ENCODE measurements at regions not wholly inside any gene's neighbourhood (a gene's known extent, or its start where the extent isn't known, plus 50 kb on each side); places are given as distances from the start of the nearest gene placed in this dataset.

DNA sequence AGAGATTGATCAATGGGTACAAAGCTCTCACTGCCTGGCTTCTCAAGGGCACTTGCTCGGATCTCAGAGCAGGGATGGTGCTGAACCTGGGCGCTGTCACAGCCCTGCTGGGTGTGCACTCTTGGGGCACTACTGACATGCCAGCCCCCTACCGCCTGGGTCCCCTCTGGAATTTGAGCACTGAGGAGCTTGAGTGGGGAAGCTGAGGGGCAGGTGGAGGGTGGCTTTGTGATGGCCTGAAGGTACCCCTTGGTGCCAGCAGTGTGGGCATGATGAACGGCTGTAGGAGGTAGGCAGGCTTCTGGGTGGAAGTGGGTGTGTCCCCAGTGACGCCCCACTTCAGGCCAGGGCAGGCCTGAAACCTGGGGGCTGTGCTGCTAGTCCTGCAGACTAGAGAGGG lies 379.1 kb upstream of the GRID2 start:
- peaks cover 0 to 9% of the 10 kb centered on the region in 2 donors for H3K9me3 ChIP-seq (ENCODE audit: control insufficient read depth in 2 of 2, insufficient read depth in 1 of 2, low read depth in 1 of 2, low read length in 1 of 2)
- WGBS, 3 donors, result 83 to 90% (median 90%) methylated on average over 5 of the region's 5 CpGs
- no peak overlapping the region for H3K27ac ChIP-seq (ENCODE audit: low read depth in 1 of 3, low read length in 2 of 3)
- H3K36me3 ChIP-seq (ENCODE audit: control insufficient read depth in 3 of 3, insufficient read depth in 2 of 3, low read depth in 1 of 3, low read length in 3 of 3), result no peaks in the 10 kb centered on the region
- H3K27me3 ChIP-seq (ENCODE audit: control insufficient read depth in 3 of 3, insufficient read depth in 3 of 3, low read length in 3 of 3), result no peaks in the 10 kb centered on the region
- no peak overlapping the region for H3K4me3 ChIP-seq (ENCODE audit: low read depth in 1 of 3, low read length in 3 of 3)
- H3K4me1 ChIP-seq (ENCODE audit: control insufficient read depth in 3 of 3, insufficient read depth in 2 of 3, low read depth in 1 of 3, low read length in 2 of 3), result no peaks in the 10 kb centered on the region
- DNase-seq, result no peak
- no peak for FAIRE-seq

DNA sequence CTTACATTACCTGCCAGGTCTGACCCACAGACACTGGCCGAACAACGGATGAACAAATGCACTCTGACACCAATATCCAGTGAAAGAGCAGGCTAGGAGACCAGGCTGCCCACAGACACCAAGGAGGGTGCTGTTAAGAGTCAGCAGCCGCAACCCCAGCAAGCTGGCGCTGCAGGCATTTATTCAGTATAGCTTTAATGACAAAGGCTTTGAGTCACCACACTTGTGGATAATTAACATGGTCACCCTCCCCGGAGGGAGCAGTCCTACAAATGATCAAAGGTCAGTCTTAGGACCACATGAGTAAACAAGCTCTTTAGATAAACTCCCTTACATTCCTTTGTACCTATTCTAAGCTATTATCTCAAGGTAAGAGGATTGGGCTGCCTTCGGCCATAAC lies 368.5 kb upstream of the GRID2 start:
- Histone ChIP-seq H3K4me1 (ENCODE audit: control insufficient read depth in 3 of 3, insufficient read depth in 2 of 3, low read depth in 1 of 3, low read length in 2 of 3) (no peaks in the 10 kb centered on the region), H3K27me3 (ENCODE audit: control insufficient read depth in 3 of 3, insufficient read depth in 3 of 3, low read length in 3 of 3) (no peaks in the 10 kb centered on the region), H3K36me3 (ENCODE audit: control insufficient read depth in 3 of 3, insufficient read depth in 2 of 3, low read depth in 1 of 3, low read length in 3 of 3) (no peaks in the 10 kb centered on the region), H3K9me3 (ENCODE audit: control insufficient read depth in 2 of 2, insufficient read depth in 1 of 2, low read depth in 1 of 2, low read length in 1 of 2) (peaks cover 2 to 10% of the 10 kb centered on the region in 2 donors), H3K4me3 (ENCODE audit: low read depth in 1 of 3, low read length in 3 of 3) (no peak overlapping the region), H3K27ac (ENCODE audit: low read depth in 1 of 3, low read length in 2 of 3) (no peak overlapping the region)
- 59 to 82% (median 75%) methylated on average over 6 of the region's 6 CpGs for WGBS, 3 donors
- no peak for FAIRE-seq
- DNase-seq, result peak in 1 of 2 donors; percentile 52

DNA sequence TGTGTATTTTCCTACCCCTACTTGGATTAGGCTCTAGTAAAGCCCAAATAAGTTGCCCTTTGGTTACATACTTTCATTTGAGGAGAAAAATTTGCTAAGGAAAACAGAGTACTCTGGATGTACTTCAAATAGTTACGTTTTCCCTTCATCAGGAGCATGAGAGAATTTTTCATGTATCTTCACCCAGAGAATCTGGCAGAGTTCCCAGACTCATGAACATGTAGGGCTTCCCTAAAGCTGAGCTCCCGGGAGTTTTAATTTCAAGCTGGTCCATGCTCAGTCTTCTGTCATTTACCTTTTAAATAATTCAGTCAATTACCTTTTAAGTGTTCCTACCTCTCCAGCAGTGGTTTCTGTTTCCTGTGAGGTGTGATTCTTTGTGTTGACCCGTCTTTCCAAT lies 367.5 kb upstream of the GRID2 start:
- DNase-seq, result no peak
- Histone ChIP-seq H3K36me3 (ENCODE audit: control insufficient read depth in 3 of 3, insufficient read depth in 2 of 3, low read depth in 1 of 3, low read length in 3 of 3) (no peaks in the 10 kb centered on the region), H3K4me1 (ENCODE audit: control insufficient read depth in 3 of 3, insufficient read depth in 2 of 3, low read depth in 1 of 3, low read length in 2 of 3) (no peaks in the 10 kb centered on the region), H3K27ac (ENCODE audit: low read depth in 1 of 3, low read length in 2 of 3) (no peak overlapping the region), H3K27me3 (ENCODE audit: control insufficient read depth in 3 of 3, insufficient read depth in 3 of 3, low read length in 3 of 3) (no peaks in the 10 kb centered on the region), H3K9me3 (ENCODE audit: control insufficient read depth in 2 of 2, insufficient read depth in 1 of 2, low read depth in 1 of 2, low read length in 1 of 2) (peaks cover 2 to 10% of the 10 kb centered on the region in 2 donors), H3K4me3 (ENCODE audit: low read depth in 1 of 3, low read length in 3 of 3) (no peak overlapping the region)
- 59 to 62% (median 59%) methylated on average over 3 of the region's 3 CpGs for WGBS, 3 donors
- no peak for FAIRE-seq

DNA sequence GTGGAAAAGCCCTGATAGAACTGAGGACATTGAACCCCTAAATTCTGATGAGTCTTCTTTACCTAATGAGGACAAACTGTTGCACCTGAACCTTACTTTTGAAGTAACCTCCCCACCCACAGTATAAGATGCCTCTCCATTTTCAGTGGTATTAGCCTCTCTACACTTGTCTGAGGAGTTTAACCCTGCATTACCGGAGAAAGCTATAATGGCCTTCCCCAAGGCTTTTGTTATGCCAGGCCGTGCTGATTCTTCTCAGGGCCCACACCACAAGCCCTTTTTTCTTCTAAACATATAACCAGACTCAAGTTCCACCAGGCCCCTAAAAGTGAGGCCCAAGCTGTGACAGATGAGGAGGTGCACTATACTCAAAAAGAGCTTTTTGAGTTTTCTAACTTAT lies 345.8 kb upstream of the GRID2 start:
- no peaks in the 10 kb centered on the region for H3K36me3 ChIP-seq (ENCODE audit: control insufficient read depth in 3 of 3, insufficient read depth in 2 of 3, low read depth in 1 of 3, low read length in 3 of 3)
- FAIRE-seq (no peak), DNase-seq (no peak)
- WGBS, 3 donors, result 88 to 91% (median 90%) methylated on average over 2 of the region's 2 CpGs
- H3K4me3 ChIP-seq (ENCODE audit: low read depth in 1 of 3, low read length in 3 of 3), result no peak overlapping the region
- no peaks in the 10 kb centered on the region for H3K27me3 ChIP-seq (ENCODE audit: control insufficient read depth in 3 of 3, insufficient read depth in 3 of 3, low read length in 3 of 3)
- no peaks in the 10 kb centered on the region for H3K4me1 ChIP-seq (ENCODE audit: control insufficient read depth in 3 of 3, insufficient read depth in 2 of 3, low read depth in 1 of 3, low read length in 2 of 3)
- no peak overlapping the region for H3K27ac ChIP-seq (ENCODE audit: low read depth in 1 of 3, low read length in 2 of 3)
- H3K9me3 ChIP-seq (ENCODE audit: control insufficient read depth in 2 of 2, insufficient read depth in 1 of 2, low read depth in 1 of 2, low read length in 1 of 2), result no peaks in the 10 kb centered on the region

DNA sequence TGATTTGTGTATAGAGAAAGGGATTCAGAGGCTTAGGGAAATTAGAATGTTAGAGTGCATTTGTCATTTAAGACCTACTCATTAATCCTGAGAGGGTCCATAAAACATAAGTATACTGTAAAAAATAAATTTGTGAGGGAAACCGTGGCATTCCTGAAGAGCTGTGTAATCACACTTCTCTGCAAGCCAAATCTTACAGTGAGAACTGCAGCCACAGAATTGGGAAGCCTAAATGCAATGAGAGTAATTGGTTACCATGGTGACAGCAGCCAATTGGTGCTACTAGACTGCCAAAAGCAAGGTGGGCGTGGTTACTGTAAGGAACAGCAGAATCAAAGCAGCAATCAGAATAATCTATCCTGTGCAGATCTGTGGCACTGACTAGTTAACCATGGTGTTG lies 345.2 kb upstream of the GRID2 start:
- no peak overlapping the region for H3K4me3 ChIP-seq (ENCODE audit: low read depth in 1 of 3, low read length in 3 of 3)
- H3K27ac ChIP-seq (ENCODE audit: low read depth in 1 of 3, low read length in 2 of 3), result no peak overlapping the region
- WGBS, 3 donors, result 36 to 75% (median 43%) methylated on average over 2 of the region's 2 CpGs
- H3K9me3 ChIP-seq (ENCODE audit: control insufficient read depth in 2 of 2, insufficient read depth in 1 of 2, low read depth in 1 of 2, low read length in 1 of 2), result no peaks in the 10 kb centered on the region
- DNase-seq (no peak), FAIRE-seq (no peak)
- H3K36me3 ChIP-seq (ENCODE audit: control insufficient read depth in 3 of 3, insufficient read depth in 2 of 3, low read depth in 1 of 3, low read length in 3 of 3), result no peaks in the 10 kb centered on the region
- H3K27me3 ChIP-seq (ENCODE audit: control insufficient read depth in 3 of 3, insufficient read depth in 3 of 3, low read length in 3 of 3), result no peaks in the 10 kb centered on the region
- H3K4me1 ChIP-seq (ENCODE audit: control insufficient read depth in 3 of 3, insufficient read depth in 2 of 3, low read depth in 1 of 3, low read length in 2 of 3), result no peaks in the 10 kb centered on the region

DNA sequence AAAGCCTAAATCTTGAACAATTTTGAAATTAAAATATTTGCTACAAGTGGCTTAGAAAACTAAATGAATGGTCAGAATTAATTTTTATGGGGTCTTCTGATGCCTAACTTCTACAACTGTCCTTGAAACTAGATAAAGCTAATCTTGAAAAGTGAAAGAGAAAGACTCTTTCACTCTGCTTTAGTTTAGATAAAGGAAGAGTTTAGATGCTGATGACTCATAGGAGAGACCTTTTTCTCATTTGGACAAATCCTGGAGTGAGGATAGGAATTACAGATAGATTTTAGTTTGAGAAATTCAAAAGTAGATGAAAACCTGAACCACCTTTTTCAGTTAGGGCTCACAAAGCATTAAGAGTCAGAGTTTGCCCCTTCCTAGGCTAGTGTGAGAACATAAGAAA lies 342.3 kb upstream of the GRID2 start:
- FAIRE-seq, result no peak
- H3K9me3 ChIP-seq (ENCODE audit: control insufficient read depth in 2 of 2, insufficient read depth in 1 of 2, low read depth in 1 of 2, low read length in 1 of 2), result no peaks in the 10 kb centered on the region
- DNase-seq, result no peak
- H3K27ac ChIP-seq (ENCODE audit: low read depth in 1 of 3, low read length in 2 of 3), result no peak overlapping the region
- H3K27me3 ChIP-seq (ENCODE audit: control insufficient read depth in 3 of 3, insufficient read depth in 3 of 3, low read length in 3 of 3), result no peaks in the 10 kb centered on the region
- H3K4me1 ChIP-seq (ENCODE audit: control insufficient read depth in 3 of 3, insufficient read depth in 2 of 3, low read depth in 1 of 3, low read length in 2 of 3), result no peaks in the 10 kb centered on the region
- no peaks in the 10 kb centered on the region for H3K36me3 ChIP-seq (ENCODE audit: control insufficient read depth in 3 of 3, insufficient read depth in 2 of 3, low read depth in 1 of 3, low read length in 3 of 3)
- no peak overlapping the region for H3K4me3 ChIP-seq (ENCODE audit: low read depth in 1 of 3, low read length in 3 of 3)

DNA sequence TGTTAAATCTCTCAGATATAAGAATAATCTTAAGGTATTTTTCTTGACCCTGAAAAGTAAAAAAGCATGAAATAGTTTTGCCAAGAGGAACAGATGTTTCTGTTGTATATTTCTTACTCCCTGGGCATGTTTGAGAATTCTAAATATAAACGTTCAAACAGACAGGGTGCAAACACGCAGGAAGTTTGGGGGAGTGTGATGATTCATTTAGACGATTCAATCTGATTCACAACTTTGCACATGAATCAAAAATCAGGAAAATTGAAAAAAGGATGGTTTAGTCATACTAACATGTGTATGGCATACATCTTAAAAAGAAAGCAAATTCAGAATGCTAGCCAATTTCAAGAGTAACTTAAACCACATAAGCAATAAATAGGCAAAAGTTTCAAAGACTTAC lies 340.3 kb upstream of the GRID2 start:
- no peaks in the 10 kb centered on the region for H3K9me3 ChIP-seq (ENCODE audit: control insufficient read depth in 2 of 2, insufficient read depth in 1 of 2, low read depth in 1 of 2, low read length in 1 of 2)
- FAIRE-seq (no peak), DNase-seq (no peak)
- WGBS, 3 donors, result 45 to 70% (median 61%) methylated on average over 3 of the region's 3 CpGs
- H3K36me3 ChIP-seq (ENCODE audit: control insufficient read depth in 3 of 3, insufficient read depth in 2 of 3, low read depth in 1 of 3, low read length in 3 of 3), result no peaks in the 10 kb centered on the region
- H3K4me3 ChIP-seq (ENCODE audit: low read depth in 1 of 3, low read length in 3 of 3), result no peak overlapping the region
- no peaks in the 10 kb centered on the region for H3K4me1 ChIP-seq (ENCODE audit: control insufficient read depth in 3 of 3, insufficient read depth in 2 of 3, low read depth in 1 of 3, low read length in 2 of 3)
- no peaks in the 10 kb centered on the region for H3K27me3 ChIP-seq (ENCODE audit: control insufficient read depth in 3 of 3, insufficient read depth in 3 of 3, low read length in 3 of 3)
- no peak overlapping the region for H3K27ac ChIP-seq (ENCODE audit: low read depth in 1 of 3, low read length in 2 of 3)

DNA sequence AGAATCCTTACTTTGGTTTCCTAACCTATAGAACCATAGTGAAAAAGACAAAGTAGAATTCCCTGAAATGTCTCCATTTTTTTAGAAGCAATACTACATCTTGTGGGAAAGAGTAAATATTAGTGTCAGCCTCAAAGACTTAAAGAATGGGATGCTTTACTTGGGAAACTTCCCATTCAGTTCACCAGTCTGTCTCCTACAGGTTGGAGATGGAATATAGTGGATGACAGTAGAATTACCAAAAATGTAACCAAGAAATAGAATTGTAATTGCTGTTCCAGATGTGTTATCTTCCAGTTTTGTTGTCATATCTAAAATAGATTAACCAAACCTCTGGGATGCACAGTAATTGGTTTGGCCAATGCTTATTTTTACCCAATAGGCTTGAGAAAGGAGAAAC lies 338.6 kb upstream of the GRID2 start:
- no peak overlapping the region for H3K27ac ChIP-seq (ENCODE audit: low read depth in 1 of 3, low read length in 2 of 3)
- H3K27me3 ChIP-seq (ENCODE audit: control insufficient read depth in 3 of 3, insufficient read depth in 3 of 3, low read length in 3 of 3), result no peaks in the 10 kb centered on the region
- DNase-seq (no peak), FAIRE-seq (no peak)
- no peaks in the 10 kb centered on the region for H3K4me1 ChIP-seq (ENCODE audit: control insufficient read depth in 3 of 3, insufficient read depth in 2 of 3, low read depth in 1 of 3, low read length in 2 of 3)
- no peak overlapping the region for H3K4me3 ChIP-seq (ENCODE audit: low read depth in 1 of 3, low read length in 3 of 3)
- no peaks in the 10 kb centered on the region for H3K36me3 ChIP-seq (ENCODE audit: control insufficient read depth in 3 of 3, insufficient read depth in 2 of 3, low read depth in 1 of 3, low read length in 3 of 3)
- H3K9me3 ChIP-seq (ENCODE audit: control insufficient read depth in 2 of 2, insufficient read depth in 1 of 2, low read depth in 1 of 2, low read length in 1 of 2), result no peaks in the 10 kb centered on the region

DNA sequence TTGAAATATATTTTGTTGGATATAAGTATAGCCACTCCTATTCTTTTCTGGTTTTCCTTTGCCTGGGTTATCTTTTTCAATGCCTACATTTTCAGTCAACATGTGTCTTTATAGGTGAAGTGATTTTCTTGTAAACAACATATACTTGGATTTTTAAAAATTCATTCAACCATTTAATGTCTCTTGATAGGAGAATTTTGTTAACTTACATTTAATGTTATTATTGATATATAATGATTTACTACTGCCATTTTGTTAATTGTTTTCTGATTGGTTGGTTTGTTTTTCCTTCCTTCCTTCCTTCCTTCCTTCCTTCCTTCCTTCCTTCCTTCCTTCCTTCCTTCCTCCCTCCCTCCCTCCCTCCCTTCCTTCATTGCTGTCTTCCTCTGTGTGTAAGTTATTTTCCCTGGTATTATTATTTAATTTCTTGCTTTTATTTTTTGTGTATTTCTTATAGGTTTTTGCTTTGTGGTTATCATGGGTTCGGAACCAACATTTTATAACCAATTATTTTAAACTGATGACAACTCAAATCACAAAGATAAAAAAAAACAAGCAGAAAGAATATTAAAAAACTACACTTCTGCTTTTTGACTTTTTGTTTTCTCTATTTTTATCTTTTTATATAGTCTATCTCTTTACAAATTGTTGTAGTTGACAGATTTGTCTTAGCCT lies 330.1 kb upstream of the GRID2 start:
- Histone ChIP-seq H3K36me3 (ENCODE audit: control insufficient read depth in 3 of 3, insufficient read depth in 2 of 3, low read depth in 1 of 3, low read length in 3 of 3) (no peaks in the 10 kb centered on the region), H3K27ac (ENCODE audit: low read depth in 1 of 3, low read length in 2 of 3) (no peak overlapping the region), H3K4me1 (ENCODE audit: control insufficient read depth in 3 of 3, insufficient read depth in 2 of 3, low read depth in 1 of 3, low read length in 2 of 3) (no peaks in the 10 kb centered on the region), H3K27me3 (ENCODE audit: control insufficient read depth in 3 of 3, insufficient read depth in 3 of 3, low read length in 3 of 3) (no peaks in the 10 kb centered on the region), H3K9me3 (ENCODE audit: control insufficient read depth in 2 of 2, insufficient read depth in 1 of 2, low read depth in 1 of 2, low read length in 1 of 2) (peaks cover 0 to 3% of the 10 kb centered on the region in 2 donors), H3K4me3 (ENCODE audit: low read depth in 1 of 3, low read length in 3 of 3) (no peak overlapping the region)
- DNase-seq (no peak), FAIRE-seq (no peak)
- 76 to 93% (median 81%) methylated on average over 1 of the region's 1 CpG for WGBS, 3 donors

Data from small intestine (tissue), 7 donors.